Trophoblast cell (in vitro differentiated cells and primary cell): ENCODE measurements at regions not wholly inside any gene's neighbourhood (a gene's known extent, or its start where the extent isn't known, plus 50 kb on each side); places are given as distances from the start of the nearest gene placed in this dataset.

ENCODE experiments used
- DNase-seq, 2 donors: peaks; one replicate each; pipeline ENCODE4 v3.0.0-alpha.2; 2016
- H2AFZ ChIP-seq: 2 replicates; pipeline ENCODE4 v1.6.1; 2013; ENCODE audit warnings: low read length, moderate library complexity, mild to moderate bottlenecking; ENCODE audit not compliant: insufficient read depth, poor library complexity
- H2AK5ac ChIP-seq: 2 replicates; pipeline ENCODE4 v1.6.1; 2013; ENCODE audit warnings: mild to moderate bottlenecking, low read length
- H2BK120ac ChIP-seq: 2 replicates; pipeline ENCODE4 v1.6.1; 2013; ENCODE audit warnings: low read length, mild to moderate bottlenecking, moderate library complexity; ENCODE audit not compliant: insufficient read depth, poor library complexity
- H2BK12ac ChIP-seq: 2 replicates; pipeline ENCODE4 v1.6.1; 2013; ENCODE audit warnings: mild to moderate bottlenecking, low read length, moderate library complexity
- H2BK5ac ChIP-seq: 2 replicates; pipeline ENCODE4 v1.6.1; 2013; ENCODE audit warnings: low read length, low read depth, moderate library complexity, mild to moderate bottlenecking; ENCODE audit not compliant: poor library complexity
- H3K14ac ChIP-seq: 2 replicates; pipeline ENCODE4 v1.6.1; 2013; ENCODE audit warnings: mild to moderate bottlenecking, low read length
- H3K18ac ChIP-seq: 2 replicates; pipeline ENCODE4 v1.6.1; 2013; ENCODE audit warnings: mild to moderate bottlenecking, low read length
- H3K23ac ChIP-seq: 2 replicates; pipeline ENCODE4 v1.6.1; 2013; ENCODE audit warnings: low read length
- H3K27ac ChIP-seq: 2 replicates; pipeline ENCODE4 v1.5.1; 2013; ENCODE audit warnings: low read depth, mild to moderate bottlenecking, inconsistent platforms, low read length, moderate library complexity
- H3K27me3 ChIP-seq: 2 replicates; pipeline ENCODE4 v1.6.1; 2013; ENCODE audit warnings: inconsistent platforms, mild to moderate bottlenecking, low read length, moderate library complexity; ENCODE audit not compliant: insufficient read depth
- H3K36me3 ChIP-seq, 2 experiments: 1 replicate in 1 of 2; 2 replicates in 1 of 2; pipeline ENCODE4 v1.6.1; 2013; ENCODE audit warnings: low read length in 2 of 2, mild to moderate bottlenecking in 2 of 2, moderate library complexity in 1 of 2; ENCODE audit not compliant: insufficient read depth in 2 of 2, control insufficient read depth in 1 of 2
- H3K4ac ChIP-seq: 2 replicates; pipeline ENCODE4 v1.6.1; 2013; ENCODE audit warnings: low read depth, mild to moderate bottlenecking, low read length, moderate library complexity
- H3K4me1 ChIP-seq, 2 experiments: 1 replicate in 1 of 2; 2 replicates in 1 of 2; pipeline ENCODE4 v1.6.1; 2013; ENCODE audit warnings: low read length in 2 of 2, mild to moderate bottlenecking in 2 of 2, moderate library complexity in 1 of 2; ENCODE audit not compliant: insufficient read depth in 2 of 2, control insufficient read depth in 1 of 2
- H3K4me2 ChIP-seq: 2 replicates; pipeline ENCODE4 v1.6.1; 2013; ENCODE audit warnings: inconsistent platforms, mild to moderate bottlenecking, low read length, moderate library complexity
- H3K4me3 ChIP-seq: 2 replicates; pipeline ENCODE4 v1.5.1; 2013; ENCODE audit warnings: mild to moderate bottlenecking, low read depth, low read length, inconsistent platforms
- H3K79me1 ChIP-seq: one replicate; pipeline ENCODE4 v1.6.1; 2013; ENCODE audit warnings: low read length
- H3K79me2 ChIP-seq: 2 replicates; pipeline ENCODE4 v1.6.1; 2013; ENCODE audit warnings: low read length, mild to moderate bottlenecking; ENCODE audit not compliant: control insufficient read depth, insufficient read depth, poor library complexity
- H3K9ac ChIP-seq: 2 replicates; pipeline ENCODE4 v1.6.1; 2013; ENCODE audit warnings: mild to moderate bottlenecking, low read length
- H3K9me3 ChIP-seq: 2 replicates; pipeline ENCODE4 v1.6.1; 2013; ENCODE audit warnings: low read depth, mild to moderate bottlenecking, control low read depth, inconsistent platforms, low read length; ENCODE audit not compliant: insufficient read depth
- H4K12ac ChIP-seq: 2 replicates; pipeline ENCODE4 v1.6.1; 2013; ENCODE audit warnings: low read depth, mild to moderate bottlenecking, low read length, moderate library complexity
- H4K8ac ChIP-seq: 2 replicates; pipeline ENCODE4 v1.6.1; 2013; ENCODE audit warnings: low read depth, mild to moderate bottlenecking, low read length, moderate library complexity
- H4K91ac ChIP-seq: one replicate; pipeline ENCODE4 v1.6.1; 2013; ENCODE audit warnings: low read depth, mild to moderate bottlenecking, low read length, moderate library complexity
- WGBS: extraction: QIAGEN DNeasy Blood & Tissue Kit; methylation state at CpG from one replicate; pipeline ENCODE4 v1.1.7; 2013; ENCODE audit warnings: missing lambda C conversion rate; ENCODE audit not compliant: insufficient read length, insufficient coverage; ENCODE audit errors: extremely low coverage; 5-methylcytosine and 5-hydroxymethylcytosine counted together

GRCh38 chr3:25273582-25274171 is 154.4 kb upstream of the RARB start:
- Histone ChIP-seq H4K91ac (no peak overlapping the region), H3K27ac (no peak overlapping the region), H3K23ac (no peak overlapping the region), H4K8ac (no peak overlapping the region), H3K4ac (no peak overlapping the region), H3K79me2 (no peaks in the 10 kb centered on the region), H3K4me3 (no peak overlapping the region), H3K18ac (no peak overlapping the region), H2BK12ac (no peak overlapping the region), H4K12ac (no peak overlapping the region), H2BK120ac (no peak overlapping the region), H2AFZ (no peak overlapping the region), H3K9me3 (no peaks in the 10 kb centered on the region), H3K79me1 (no peaks in the 10 kb centered on the region), H3K36me3 (no peaks in the 10 kb centered on the region), H3K14ac (no peak overlapping the region), H3K27me3 (no peaks in the 10 kb centered on the region), H3K4me2 (no peak overlapping the region), H3K9ac (no peak overlapping the region), H3K4me1 (no peaks in the 10 kb centered on the region), H2BK5ac (no peak overlapping the region), H2AK5ac (no peak overlapping the region)
- no peak for DNase-seq
- no CpG with 5 or more reads among the region's 3 CpGs for WGBS

- Histone ChIP-seq H4K12ac (no peak overlapping the region), H3K27ac (no peak overlapping the region), H3K23ac (no peak overlapping the region), H2AFZ (no peak overlapping the region), H2BK5ac (no peak overlapping the region), H3K79me1 (no peaks in the 10 kb centered on the region), H3K18ac (no peak overlapping the region), H3K4ac (no peak overlapping the region), H3K4me1 (no peaks in the 10 kb centered on the region), H2BK12ac (no peak overlapping the region), H3K4me2 (no peak overlapping the region), H3K9ac (no peak overlapping the region), H4K8ac (no peak overlapping the region), H2BK120ac (no peak overlapping the region), H3K9me3 (no peaks in the 10 kb centered on the region), H4K91ac (no peak overlapping the region), H3K14ac (no peak overlapping the region), H3K4me3 (no peak overlapping the region), H3K27me3 (no peaks in the 10 kb centered on the region), H3K79me2 (no peaks in the 10 kb centered on the region), H2AK5ac (no peak overlapping the region), H3K36me3 (no peaks in the 10 kb centered on the region)
- DNase-seq: no peak
Measured at GRCh38 chr3:25277503-25277902, 150.6 kb upstream of the RARB start.

GRCh38 chr3:25281041-25281731 is 146.9 kb upstream of the RARB start:
- Histone ChIP-seq H2BK5ac (no peak overlapping the region), H2BK12ac (no peak overlapping the region), H3K23ac (no peak overlapping the region), H3K27me3 (no peaks in the 10 kb centered on the region), H4K12ac (no peak overlapping the region), H2AFZ (no peak overlapping the region), H3K79me1 (no peaks in the 10 kb centered on the region), H3K4me2 (no peak overlapping the region), H3K14ac (no peak overlapping the region), H3K9ac (no peak overlapping the region), H3K4ac (no peak overlapping the region), H3K36me3 (no peaks in the 10 kb centered on the region), H2AK5ac (no peak overlapping the region), H2BK120ac (no peak overlapping the region), H3K79me2 (no peaks in the 10 kb centered on the region), H4K8ac (no peak overlapping the region), H3K18ac (no peak overlapping the region), H3K27ac (no peak overlapping the region), H4K91ac (no peak overlapping the region), H3K4me1 (no peaks in the 10 kb centered on the region), H3K4me3 (no peak overlapping the region), H3K9me3 (no peaks in the 10 kb centered on the region)
- no CpG with 5 or more reads among the region's 4 CpGs for WGBS
- no peak for DNase-seq

- Histone ChIP-seq H3K4me2 (no peak overlapping the region), H3K4ac (no peak overlapping the region), H3K14ac (no peak overlapping the region), H2BK5ac (no peak overlapping the region), H3K18ac (no peak overlapping the region), H2BK12ac (no peak overlapping the region), H4K91ac (no peak overlapping the region), H3K79me2 (no peaks in the 10 kb centered on the region), H3K36me3 (no peaks in the 10 kb centered on the region), H3K9me3 (no peaks in the 10 kb centered on the region), H3K4me3 (no peak overlapping the region), H3K23ac (no peak overlapping the region), H3K9ac (no peak overlapping the region), H3K27ac (no peak overlapping the region), H2AFZ (no peak overlapping the region), H2AK5ac (no peak overlapping the region), H3K27me3 (no peaks in the 10 kb centered on the region), H3K79me1 (no peaks in the 10 kb centered on the region), H4K8ac (no peak overlapping the region), H3K4me1 (no peaks in the 10 kb centered on the region), H2BK120ac (no peak overlapping the region), H4K12ac (no peak overlapping the region)
- WGBS: no CpG with 5 or more reads among the region's 2 CpGs
- DNase-seq: no peak
Measured at GRCh38 chr3:25281732-25282126, 146.3 kb upstream of the RARB start.
